Bronchial epithelial cell (primary cell): ENCODE measurements at regions not wholly inside any gene's neighbourhood (a gene's known extent, or its start where the extent isn't known, plus 50 kb on each side); places are given as distances from the start of the nearest gene placed in this dataset.
A peak's percentile ranks its signal among the peaks of the same experiment; 100 is the strongest.

Experiments used
- DNase-seq: peaks from one replicate; pipeline ENCODE4 v3.0.0-alpha.2; 2010; ENCODE audit warnings: low read depth
- FAIRE-seq: peaks from 2 replicates; lab custom pipeline; 2011; peaks lifted over from hg19 to GRCh38; lab: Jason Lieb, UNC
- H3K27me3 ChIP-seq: 2 replicates; pipeline ENCODE4 v1.5.1; 2011; ENCODE audit warnings: low read length; ENCODE audit not compliant: control insufficient read depth, insufficient read depth
- H3K36me3 ChIP-seq: 2 replicates; pipeline ENCODE4 v1.5.1; 2011; ENCODE audit warnings: low read length; ENCODE audit not compliant: control insufficient read depth, insufficient read depth
- H3K4me3 ChIP-seq: 2 replicates; pipeline ENCODE4 v1.5.1; 2011; ENCODE audit warnings: mild to moderate bottlenecking, low read depth, low read length, control low read depth
- TF ChIP-seq, protein P1 (sequence below): IDR thresholded peaks from 2 replicates; pipeline ENCODE4 v1.5.1; 2011; ENCODE audit warnings: mild to moderate bottlenecking, moderate library complexity, low read length, control low read depth, inconsistent platforms; ENCODE audit not compliant: insufficient read depth, severe bottlenecking

DNA sequence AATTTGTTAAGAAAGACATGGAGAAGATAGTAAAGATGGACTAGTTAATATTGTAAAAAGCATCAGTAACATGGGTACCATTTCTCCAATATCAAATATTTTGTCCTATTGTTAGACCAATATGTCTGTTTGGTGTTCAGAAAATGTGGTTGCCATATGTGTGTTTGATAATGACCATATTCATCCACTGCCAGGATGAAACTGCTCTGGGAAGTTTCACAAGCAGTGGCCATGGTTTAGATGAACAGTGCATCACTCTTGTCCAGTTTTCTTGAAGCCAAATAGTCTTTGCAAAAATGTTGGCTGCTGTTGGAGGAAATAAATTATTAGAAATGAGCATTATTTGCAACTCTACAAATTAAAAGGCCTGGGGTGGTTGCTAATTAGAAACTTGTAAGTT lies 333.8 kb downstream of the NUF2 start:
- TF ChIP-seq, protein P1, sequence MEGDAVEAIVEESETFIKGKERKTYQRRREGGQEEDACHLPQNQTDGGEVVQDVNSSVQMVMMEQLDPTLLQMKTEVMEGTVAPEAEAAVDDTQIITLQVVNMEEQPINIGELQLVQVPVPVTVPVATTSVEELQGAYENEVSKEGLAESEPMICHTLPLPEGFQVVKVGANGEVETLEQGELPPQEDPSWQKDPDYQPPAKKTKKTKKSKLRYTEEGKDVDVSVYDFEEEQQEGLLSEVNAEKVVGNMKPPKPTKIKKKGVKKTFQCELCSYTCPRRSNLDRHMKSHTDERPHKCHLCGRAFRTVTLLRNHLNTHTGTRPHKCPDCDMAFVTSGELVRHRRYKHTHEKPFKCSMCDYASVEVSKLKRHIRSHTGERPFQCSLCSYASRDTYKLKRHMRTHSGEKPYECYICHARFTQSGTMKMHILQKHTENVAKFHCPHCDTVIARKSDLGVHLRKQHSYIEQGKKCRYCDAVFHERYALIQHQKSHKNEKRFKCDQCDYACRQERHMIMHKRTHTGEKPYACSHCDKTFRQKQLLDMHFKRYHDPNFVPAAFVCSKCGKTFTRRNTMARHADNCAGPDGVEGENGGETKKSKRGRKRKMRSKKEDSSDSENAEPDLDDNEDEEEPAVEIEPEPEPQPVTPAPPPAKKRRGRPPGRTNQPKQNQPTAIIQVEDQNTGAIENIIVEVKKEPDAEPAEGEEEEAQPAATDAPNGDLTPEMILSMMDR: no peak
- H3K4me3 ChIP-seq: no peak overlapping the region
- no peaks in the 10 kb centered on the region for H3K27me3 ChIP-seq
- FAIRE-seq: no peak
- DNase-seq: no peak
- H3K36me3 ChIP-seq: no peaks in the 10 kb centered on the region

DNA sequence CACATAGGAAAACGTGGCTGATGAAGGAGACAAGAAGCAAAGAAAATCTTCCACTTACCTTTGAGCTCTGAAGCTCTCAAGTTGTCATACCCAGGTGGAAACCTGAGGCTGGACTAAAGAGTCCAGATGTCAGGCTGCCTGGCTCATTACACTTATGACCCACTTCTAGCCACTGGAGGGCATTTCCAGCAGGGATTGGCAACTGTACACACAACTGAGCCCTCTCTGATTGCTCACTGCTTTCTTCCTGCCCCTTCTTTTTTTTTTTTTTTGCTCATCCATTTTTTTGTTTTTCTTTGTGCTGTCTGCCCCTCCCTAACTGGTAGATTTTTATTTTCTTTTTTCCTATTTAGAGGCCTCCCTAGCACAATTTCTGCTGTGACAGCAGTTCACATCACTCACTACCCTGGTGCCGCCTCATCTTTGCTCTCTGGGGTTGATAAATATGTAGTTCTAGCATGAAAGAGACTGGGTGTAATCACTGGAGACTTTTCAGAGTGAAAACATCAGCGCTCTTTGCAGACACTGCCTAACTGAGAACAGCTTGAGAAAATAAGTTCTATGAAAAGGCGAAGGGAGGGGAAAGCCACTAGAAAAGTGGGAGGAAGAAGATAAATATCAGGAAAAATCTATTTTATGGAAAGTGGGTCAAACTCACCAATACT lies 334.5 kb downstream of the NUF2 start:
- no peaks in the 10 kb centered on the region for H3K36me3 ChIP-seq
- H3K4me3 ChIP-seq: no peak overlapping the region
- TF ChIP-seq, protein P1: no peak
- H3K27me3 ChIP-seq: no peaks in the 10 kb centered on the region
- DNase-seq: no peak
- FAIRE-seq: no peak

DNA sequence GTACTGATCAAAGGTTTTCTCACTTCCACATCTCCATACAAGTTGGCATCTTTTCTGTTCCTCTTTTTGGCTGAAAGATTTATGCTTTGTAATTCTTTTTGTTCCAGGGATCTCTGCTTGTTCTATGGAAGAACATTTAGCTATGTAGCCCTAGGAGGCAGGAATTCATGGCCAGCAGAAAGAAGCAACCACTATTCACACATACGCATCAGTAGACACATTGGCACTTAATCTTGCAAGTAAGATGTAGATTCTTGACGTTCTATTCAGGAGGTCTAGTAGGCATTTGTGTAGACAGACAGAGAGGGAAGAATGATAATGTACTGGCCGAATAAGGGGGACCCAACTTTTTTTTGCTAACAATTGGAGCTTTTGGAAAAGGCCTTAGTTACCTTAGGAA lies 336.0 kb downstream of the NUF2 start:
- TF ChIP-seq, protein P1: no peak
- DNase-seq (no peak), FAIRE-seq (no peak)

DNA sequence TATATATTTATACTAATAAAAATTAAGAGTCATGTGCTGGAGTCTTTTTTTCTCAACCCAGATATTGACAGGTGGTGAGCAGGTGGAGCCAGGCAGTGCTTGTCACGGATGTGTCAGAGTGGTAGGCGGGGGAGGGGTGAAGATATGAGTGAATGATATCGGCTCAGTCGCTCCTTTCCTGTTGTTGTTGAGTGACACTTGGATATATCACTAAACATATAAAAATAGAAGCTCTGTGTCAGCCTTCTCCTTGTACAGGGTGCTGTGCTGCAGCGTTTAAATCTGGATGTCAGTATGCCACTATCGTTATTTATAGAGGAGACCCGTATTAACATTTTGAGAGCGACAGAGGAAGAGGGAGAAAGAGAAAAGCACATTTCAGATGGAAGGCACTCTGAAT lies 339.6 kb downstream of the NUF2 start:
- H3K4me3 ChIP-seq: no peak overlapping the region
- FAIRE-seq: no peak
- no peak for DNase-seq

More for the DNA sequence above, 336.0 kb downstream of the NUF2 start:
- Histone ChIP-seq H3K27me3 (no peaks in the 10 kb centered on the region), H3K4me3 (no peak overlapping the region), H3K36me3 (no peaks in the 10 kb centered on the region)

DNA sequence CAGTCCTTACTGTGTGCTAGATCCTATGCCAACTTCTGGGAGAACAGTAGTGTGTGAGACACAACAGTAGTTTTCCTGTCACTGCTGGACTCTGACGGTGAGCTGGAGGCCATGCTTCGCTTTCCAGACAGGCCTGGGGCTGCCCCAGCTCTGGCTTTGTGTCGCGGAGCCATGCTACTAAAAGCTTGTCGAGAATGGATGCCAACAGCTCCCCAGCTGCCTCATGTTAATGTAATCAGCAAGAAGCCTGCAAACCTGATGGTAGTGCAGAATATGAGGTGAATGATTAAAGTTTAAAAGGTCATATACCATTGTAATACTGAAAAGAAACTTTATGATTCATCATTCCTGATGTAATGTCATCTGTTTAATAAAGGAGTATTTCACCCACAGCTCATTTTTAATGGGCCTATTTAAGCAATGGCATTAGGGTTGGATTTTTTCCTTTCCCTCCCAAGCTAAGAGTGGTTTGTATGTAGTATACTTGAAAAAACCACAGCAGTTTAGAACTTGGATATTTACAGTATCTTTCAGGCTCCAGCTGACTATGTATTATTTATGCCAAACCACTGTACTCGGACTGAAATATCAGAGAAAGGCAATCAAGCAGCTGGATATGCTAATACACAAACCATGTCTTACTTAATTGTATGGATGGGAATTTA lies 343.0 kb downstream of the NUF2 start:
- peak; percentile 23 for DNase-seq
- no peaks in the 10 kb centered on the region for H3K27me3 ChIP-seq
- no peak for FAIRE-seq
- TF ChIP-seq, protein P1: no peak
- no peak overlapping the region for H3K4me3 ChIP-seq
- no peaks in the 10 kb centered on the region for H3K36me3 ChIP-seq

More for the DNA sequence above, 339.6 kb downstream of the NUF2 start:
- TF ChIP-seq, protein P1: no peak
- H3K36me3 ChIP-seq: no peaks in the 10 kb centered on the region
- H3K27me3 ChIP-seq: no peaks in the 10 kb centered on the region
